Right lobe of liver (tissue), 6 donors: ENCODE measurements at regions not wholly inside any gene's neighbourhood (a gene's known extent, or its start where the extent isn't known, plus 50 kb on each side); places are given as distances from the start of the nearest gene placed in this dataset.

Experiments
- ATAC-seq, 4 donors: fragments of 200-7000 bp; cut with Tn5 transposase; one replicate each; pipeline ENCODE4 v1.9.1; 2020; ENCODE audit warnings: mild to moderate bottlenecking in 4 of 4, moderate library complexity in 4 of 4
- DNase-seq, 3 donors: peaks; one replicate each; pipeline ENCODE4 v3.0.0-alpha.2; 2020
- H3K27ac ChIP-seq, 3 donors: fragments of 200-600 bp; one replicate each; pipeline ENCODE4 v1.8.0; 2022
- H3K27me3 ChIP-seq, 2 donors: fragments of 200-600 bp; one replicate each; pipeline ENCODE4 v1.8.0; 2022
- H3K36me3 ChIP-seq, 4 donors: fragments of 200-600 bp; sonication (generic) in 1 of 4; one replicate each; pipeline versions ENCODE4 v1.5.1 to v1.8.0; 2017 to 2022; ENCODE audit warnings: control low read depth in 1 of 4
- H3K4me1 ChIP-seq, 4 donors: fragments of 200-600 bp; sonication (generic) in 1 of 4; one replicate each; pipeline versions ENCODE4 v1.5.1 to v1.8.0; 2017 to 2022; ENCODE audit warnings: control low read depth in 1 of 4
- H3K4me3 ChIP-seq, 3 donors: fragments of 200-600 bp; one replicate each; pipeline ENCODE4 v1.8.0; 2022
- H3K9me3 ChIP-seq, 4 donors: fragments of 200-600 bp; sonication (generic) in 1 of 4; one replicate each; pipeline versions ENCODE4 v1.5.1 to v1.8.0; 2017 to 2022; ENCODE audit warnings: control low read depth in 1 of 4
- POLR2A ChIP-seq: fragments of 450-650 bp; IDR thresholded peaks from one replicate; pipeline ENCODE4 v1.6.1; 2017; ENCODE audit warnings: antibody characterized with exemption, mild to moderate bottlenecking
- WGBS: methylation state at CpG from one replicate; pipeline ENCODE4 v1.1.6; 2018; ENCODE audit warnings: low coverage, low lambda C conversion rate; ENCODE audit not compliant: insufficient coverage; ENCODE audit errors: missing lambda C conversion rate; 5-methylcytosine and 5-hydroxymethylcytosine counted together
- intact Hi-C, 2 donors: fragments of 100-400 bp; cut with DNase I; formaldehyde crosslinking; loops; one replicate each; pipeline versions ENCODE4 v1.11.2 to v1.14.1; 2022
- TF ChIP-seq, protein P1 (sequence below), 4 donors: fragments of 200-600 bp in 3 of 4; fragments of 450-650 bp in 1 of 4; IDR thresholded peaks; one replicate each; pipeline versions ENCODE4 v1.5.1 to v1.8.0; 2016 to 2022; ENCODE audit warnings: antibody characterized with exemption in 4 of 4, mild to moderate bottlenecking in 2 of 4
- donor health status: DM: no; HTN: yes; CAD: no.
- donor health status: DM: no; HTN: no; CAD: no.
- donor health status: DM: no; HTN: no; CAD: no.
- donor health status: DM: no; HTN: yes; CAD: no.
- donor health status: DM: no; HTN: yes; CAD: no.

DNA sequence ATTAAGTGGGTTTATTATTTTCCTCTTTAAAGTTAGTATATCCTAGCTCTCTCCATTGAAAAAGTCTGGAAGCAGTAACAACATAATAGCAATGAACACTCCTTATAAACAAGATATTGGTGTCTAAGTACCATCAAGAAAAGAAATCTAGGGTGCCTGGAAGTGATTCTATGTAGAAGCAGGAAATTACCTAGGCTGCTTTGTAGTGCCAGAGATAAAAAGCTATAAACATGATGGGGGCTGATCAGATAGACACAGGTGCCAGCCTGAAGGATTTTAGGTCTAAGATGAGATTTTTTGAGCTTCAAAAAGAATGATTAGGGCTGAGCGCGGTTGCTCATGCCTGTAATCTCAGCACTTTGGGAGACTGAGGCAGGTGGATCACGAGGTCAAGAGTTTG, 1179.3 kb upstream of the CDH9 start:
- ATAC-seq: no peak
- DNase-seq: no peak
- Histone ChIP-seq H3K4me1 (no peaks in the 10 kb centered on the region), H3K36me3 (no peaks in the 10 kb centered on the region), H3K27ac (no peak overlapping the region), H3K9me3 (no peaks in the 10 kb centered on the region), H3K27me3 (no peaks in the 10 kb centered on the region), H3K4me3 (no peak overlapping the region)
- 77% methylated on average over 3 of the region's 3 CpGs for whole genome bisulfite sequencing
- no peak for TF ChIP-seq POLR2A
- TF ChIP-seq, protein P1, sequence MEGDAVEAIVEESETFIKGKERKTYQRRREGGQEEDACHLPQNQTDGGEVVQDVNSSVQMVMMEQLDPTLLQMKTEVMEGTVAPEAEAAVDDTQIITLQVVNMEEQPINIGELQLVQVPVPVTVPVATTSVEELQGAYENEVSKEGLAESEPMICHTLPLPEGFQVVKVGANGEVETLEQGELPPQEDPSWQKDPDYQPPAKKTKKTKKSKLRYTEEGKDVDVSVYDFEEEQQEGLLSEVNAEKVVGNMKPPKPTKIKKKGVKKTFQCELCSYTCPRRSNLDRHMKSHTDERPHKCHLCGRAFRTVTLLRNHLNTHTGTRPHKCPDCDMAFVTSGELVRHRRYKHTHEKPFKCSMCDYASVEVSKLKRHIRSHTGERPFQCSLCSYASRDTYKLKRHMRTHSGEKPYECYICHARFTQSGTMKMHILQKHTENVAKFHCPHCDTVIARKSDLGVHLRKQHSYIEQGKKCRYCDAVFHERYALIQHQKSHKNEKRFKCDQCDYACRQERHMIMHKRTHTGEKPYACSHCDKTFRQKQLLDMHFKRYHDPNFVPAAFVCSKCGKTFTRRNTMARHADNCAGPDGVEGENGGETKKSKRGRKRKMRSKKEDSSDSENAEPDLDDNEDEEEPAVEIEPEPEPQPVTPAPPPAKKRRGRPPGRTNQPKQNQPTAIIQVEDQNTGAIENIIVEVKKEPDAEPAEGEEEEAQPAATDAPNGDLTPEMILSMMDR (IDR thresholded peaks at IDR 0.05): no peak
- intact Hi-C loops: no loop called here

GRCh38 chr5:28216939-28217360, 1178.6 kb upstream of the CDH9 start:
- Histone ChIP-seq H3K4me3 (no peak overlapping the region), H3K27ac (no peak overlapping the region), H3K9me3 (no peaks in the 10 kb centered on the region), H3K4me1 (no peaks in the 10 kb centered on the region), H3K27me3 (no peaks in the 10 kb centered on the region), H3K36me3 (no peaks in the 10 kb centered on the region)
- ATAC-seq: no peak
- WGBS: 57% methylated on average over 2 of the region's 2 CpGs
- TF ChIP-seq, protein P1 (IDR thresholded peaks at IDR 0.05): no peak
- no peak for DNase-seq
- intact Hi-C loops: no loop called here

- DNase-seq (no peak), ATAC-seq (no peak)
- H3K9me3 ChIP-seq: no peaks in the 10 kb centered on the region
- intact Hi-C loops: no loop called here
- H3K27ac ChIP-seq: no peak overlapping the region
- H3K27me3 ChIP-seq: no peaks in the 10 kb centered on the region
- H3K4me1 ChIP-seq: no peaks in the 10 kb centered on the region
- H3K36me3 ChIP-seq: no peaks in the 10 kb centered on the region
- H3K4me3 ChIP-seq: no peak overlapping the region
- TF ChIP-seq POLR2A: no peak
- TF ChIP-seq, protein P1 (IDR thresholded peaks at IDR 0.05): no peak
Observed at GRCh38 chr5:28215091-28215490, 1176.7 kb upstream of the CDH9 start.

GRCh38 chr5:28214292-28214691, 1175.9 kb upstream of the CDH9 start:
- Histone ChIP-seq H3K36me3 (no peaks in the 10 kb centered on the region), H3K9me3 (no peaks in the 10 kb centered on the region), H3K27me3 (no peaks in the 10 kb centered on the region), H3K4me3 (no peak overlapping the region), H3K4me1 (no peaks in the 10 kb centered on the region), H3K27ac (no peak overlapping the region)
- intact Hi-C loops: no loop called here
- DNase-seq (no peak), ATAC-seq (no peak)
- 29% methylated on average over 3 of the region's 3 CpGs for WGBS
- TF ChIP-seq POLR2A: no peak
- TF ChIP-seq, protein P1 (IDR thresholded peaks at IDR 0.05): no peak

DNA sequence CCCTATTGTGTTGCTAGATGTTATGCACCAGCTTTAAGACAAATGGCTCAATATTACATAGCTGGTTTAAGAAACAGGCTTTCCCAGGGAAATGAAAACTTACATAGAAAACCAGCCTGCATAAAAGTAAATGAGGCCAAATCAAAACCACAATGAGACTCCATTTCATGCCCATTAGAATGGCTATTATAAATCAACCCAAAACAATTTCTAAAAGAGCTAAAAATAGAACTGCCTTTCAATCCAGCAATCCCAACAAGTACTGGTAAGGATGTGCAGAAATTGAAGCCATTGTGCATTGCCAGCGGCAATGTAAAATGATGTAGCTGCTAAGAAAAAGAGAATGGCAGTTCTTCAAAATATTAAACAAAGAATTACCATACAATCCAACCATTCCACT, 1170.0 kb upstream of the CDH9 start:
- ATAC-seq: no peak
- no peaks in the 10 kb centered on the region for H3K9me3 ChIP-seq
- no peaks in the 10 kb centered on the region for H3K4me1 ChIP-seq
- TF ChIP-seq POLR2A: no peak
- TF ChIP-seq, protein P1 (IDR thresholded peaks at IDR 0.05): no peak
- H3K4me3 ChIP-seq: no peak overlapping the region
- no peak overlapping the region for H3K27ac ChIP-seq
- no peak for DNase-seq
- H3K36me3 ChIP-seq: no peaks in the 10 kb centered on the region
- intact Hi-C loops: no loop called here
- no peaks in the 10 kb centered on the region for H3K27me3 ChIP-seq
- 80% methylated on average over 1 of the region's 1 CpG for WGBS
